ENCODE measurements at regions not wholly inside any gene's neighbourhood (a gene's known extent, or its start where the extent isn't known, plus 50 kb on each side); places are given as distances from the start of the nearest gene placed in this dataset.

GRCh38 chr2:144240656-144241339 is 279.1 kb downstream of the ZEB2 start:
- no peak for DNase-seq

GRCh38 chr2:144239726-144240125 is 280.2 kb downstream of the ZEB2 start:
- no peak for DNase-seq

- no peak for DNase-seq
Measured at GRCh38 chr2:144239306-144239705, 280.6 kb downstream of the ZEB2 start.

GRCh38 chr2:144237830-144238627 is 281.9 kb downstream of the ZEB2 start:
- DNase-seq, result no peak

GRCh38 chr2:144237108-144237507 is 282.8 kb downstream of the ZEB2 start:
- no peak for DNase-seq

- DNase-seq, result no peak
Measured at GRCh38 chr2:144235050-144235449, 284.9 kb downstream of the ZEB2 start.

GRCh38 chr2:144234542-144234871 is 285.4 kb downstream of the ZEB2 start:
- no peak for DNase-seq

GRCh38 chr2:144233733-144234541 is 286.0 kb downstream of the ZEB2 start:
- DNase-seq, result no peak

- no peak for DNase-seq
Measured at GRCh38 chr2:144233317-144233716, 286.6 kb downstream of the ZEB2 start.

- no peak for DNase-seq
Measured at GRCh38 chr2:144230448-144231085, 289.4 kb downstream of the ZEB2 start.

GRCh38 chr2:144230033-144230432 is 289.9 kb downstream of the ZEB2 start:
- DNase-seq, result no peak

- DNase-seq, result no peak
Measured at GRCh38 chr2:144229296-144229695, 290.6 kb downstream of the ZEB2 start.

GRCh38 chr2:144227427-144228105 is 292.4 kb downstream of the ZEB2 start:
- no peak for DNase-seq

- no peak for DNase-seq
Measured at GRCh38 chr2:144225076-144225475, 294.8 kb downstream of the ZEB2 start.

GRCh38 chr2:144224472-144224871 is 295.4 kb downstream of the ZEB2 start:
- DNase-seq, result no peak

- DNase-seq, result no peak
Measured at GRCh38 chr2:144219979-144220378, 299.9 kb downstream of the ZEB2 start.

- DNase-seq, result no peak
Measured at GRCh38 chr2:144217853-144218633, 301.9 kb downstream of the ZEB2 start.

- no peak for DNase-seq
Measured at GRCh38 chr2:144215701-144216675, 303.9 kb downstream of the ZEB2 start.

GRCh38 chr2:144215207-144215606 is 304.7 kb downstream of the ZEB2 start:
- no peak for DNase-seq

- no peak for DNase-seq
Measured at GRCh38 chr2:144213797-144214196, 306.1 kb downstream of the ZEB2 start.

- no peak for DNase-seq
Measured at GRCh38 chr2:144211826-144212225, 308.1 kb downstream of the ZEB2 start.

Measured in 8988T (cell line).